GM19463 (cell line): ENCODE measurements at regions not wholly inside any gene's neighbourhood (a gene's known extent, or its start where the extent isn't known, plus 50 kb on each side); places are given as distances from the start of the nearest gene placed in this dataset.
"Not testable (repeated sequence)": the region's sequence is repeated elsewhere in the genome, so short reads cannot be mapped to it uniquely, and the experiment has no call there.

Experiments
- ATAC-seq: cut with Tn5 transposase; IDR thresholded peaks from one replicate; pipeline ENCODE4 v1.9.1; 2021; ENCODE audit warnings: mild to moderate bottlenecking, moderate library complexity; ENCODE audit not compliant: unreplicated experiment

DNA sequence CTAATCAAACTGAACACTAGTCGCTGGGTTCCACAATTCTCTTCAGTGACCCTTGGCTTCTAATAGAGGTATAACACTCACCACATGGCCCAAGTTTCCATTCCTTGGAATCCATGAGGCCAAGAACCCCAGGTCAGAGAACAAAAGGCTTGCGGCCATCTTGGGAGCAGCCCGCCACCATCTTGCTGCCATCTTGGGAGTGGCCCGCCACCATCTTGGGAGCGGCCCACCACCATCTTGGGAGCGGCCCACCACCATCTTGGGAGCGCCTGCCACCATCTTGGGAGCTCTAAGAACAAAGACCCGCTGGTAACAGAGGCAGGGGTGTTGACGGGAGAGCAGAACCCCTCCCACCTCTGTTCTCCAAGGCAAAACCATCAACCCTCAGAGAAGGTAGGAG is 493.4 kb downstream of the MATN1 start:
- no peak for ATAC-seq

DNA sequence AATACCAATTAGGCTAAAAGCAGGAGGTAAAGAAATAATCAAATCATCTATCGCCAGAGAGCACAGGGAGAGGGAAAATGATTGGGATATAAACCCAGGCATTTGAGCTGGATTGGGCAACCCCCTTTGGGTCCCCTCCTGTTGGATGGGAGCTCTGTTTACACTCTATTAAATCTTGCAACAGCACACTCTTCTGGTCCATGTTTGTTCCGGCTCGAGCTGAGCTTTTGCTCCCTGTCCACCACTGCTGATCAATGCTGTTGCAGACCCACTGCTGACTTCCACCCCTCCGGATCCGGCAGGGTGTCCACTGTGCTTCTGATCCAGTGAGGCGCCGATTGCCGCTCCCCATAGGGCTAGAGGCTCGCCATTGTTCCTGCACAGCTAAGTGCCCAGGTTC is 493.8 kb downstream of the MATN1 start:
- no peak for ATAC-seq

DNA sequence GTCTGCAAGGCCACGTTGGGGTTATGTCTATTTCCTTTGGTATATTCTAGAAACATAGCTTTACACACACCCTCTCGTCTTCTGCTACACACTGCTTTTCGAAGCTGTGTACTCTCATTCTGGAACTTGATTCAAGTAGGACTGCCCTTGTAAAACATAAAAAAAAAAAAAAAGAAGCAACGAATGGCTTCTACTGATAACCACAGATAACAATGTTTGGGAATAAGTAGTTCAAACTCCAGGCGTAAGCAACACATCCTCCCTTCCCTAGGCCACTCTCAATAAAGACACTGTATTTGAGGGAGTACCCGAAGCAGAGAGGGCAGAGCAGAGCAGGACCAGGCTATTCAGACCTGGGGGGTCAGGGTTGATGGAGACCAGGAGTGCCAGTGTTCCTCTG is 496.7 kb downstream of the MATN1 start:
- ATAC-seq, result no peak

DNA sequence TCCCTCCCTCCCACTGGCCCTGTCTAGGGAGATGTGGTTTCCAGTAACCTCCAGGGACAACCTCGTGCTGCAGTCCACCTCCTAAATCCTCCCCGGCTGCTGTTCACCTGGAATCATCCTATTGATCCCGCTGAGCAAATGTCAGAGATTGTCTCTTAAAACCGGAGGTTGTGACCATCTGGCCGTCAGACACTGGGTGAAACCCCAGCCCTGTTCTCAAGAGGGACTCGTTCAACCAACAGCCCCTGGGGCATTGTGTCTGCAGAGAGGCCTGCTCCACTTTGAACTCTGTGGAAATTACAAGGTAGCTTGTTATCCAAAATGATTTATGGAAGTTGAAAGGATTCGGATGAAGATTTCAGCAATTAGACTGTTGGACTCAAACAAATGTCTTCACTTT is 498.0 kb downstream of the MATN1 start:
- ATAC-seq, result no peak

DNA sequence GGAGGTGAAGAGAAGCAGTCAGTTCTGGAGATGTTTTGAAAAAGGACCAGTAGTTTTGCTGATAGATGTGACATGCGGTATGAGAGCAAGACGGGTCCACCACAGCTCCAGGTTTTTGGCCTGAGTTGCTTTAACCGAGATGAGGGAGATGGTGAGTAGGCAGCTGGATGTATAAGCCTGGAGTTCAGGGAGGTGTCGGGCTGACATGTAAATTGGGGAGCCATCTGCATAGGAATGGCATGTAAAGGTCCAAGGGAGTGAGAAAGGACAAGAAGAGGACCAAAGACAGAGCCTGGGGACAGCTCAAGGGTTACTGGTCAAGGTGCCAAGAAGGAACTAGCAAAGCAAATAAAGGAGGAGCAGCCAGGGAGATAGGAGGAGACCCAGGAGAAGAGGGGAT is 503.7 kb downstream of the MATN1 start:
- no peak for ATAC-seq

DNA sequence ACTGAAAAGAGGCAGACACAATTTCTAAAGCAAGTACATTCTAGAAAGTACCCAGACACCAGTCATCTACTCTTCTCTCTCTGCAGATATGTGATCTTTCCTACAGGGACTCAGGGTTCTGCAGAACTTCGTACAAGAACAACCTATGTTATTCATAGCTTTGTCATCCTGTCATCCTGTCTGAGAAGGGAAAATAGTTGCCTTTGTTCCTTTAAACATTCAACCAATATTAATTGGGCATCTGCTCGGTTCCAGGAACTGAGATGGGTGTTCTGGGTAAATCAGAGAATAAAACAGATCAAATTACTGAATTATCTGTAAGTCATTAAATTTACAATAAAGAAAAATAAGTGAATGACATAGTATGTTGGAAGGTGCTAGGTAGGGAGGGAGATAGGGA is 504.9 kb downstream of the MATN1 start:
- no peak for ATAC-seq

DNA sequence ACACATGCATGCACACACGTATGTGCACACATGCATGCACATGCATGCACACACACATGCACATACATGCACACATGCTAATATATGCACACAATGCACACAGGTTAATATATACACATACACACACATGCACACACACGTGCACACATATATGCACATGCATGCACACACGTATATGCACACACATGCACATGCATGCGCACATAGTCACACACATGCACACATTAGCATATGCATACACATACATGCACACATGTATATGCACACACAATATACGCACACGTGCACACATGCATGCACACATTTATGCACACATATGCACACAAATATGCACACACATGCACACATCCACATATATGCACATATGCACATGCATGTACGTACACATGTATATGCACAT is 506.8 kb downstream of the MATN1 start:
- ATAC-seq, result no peak

DNA sequence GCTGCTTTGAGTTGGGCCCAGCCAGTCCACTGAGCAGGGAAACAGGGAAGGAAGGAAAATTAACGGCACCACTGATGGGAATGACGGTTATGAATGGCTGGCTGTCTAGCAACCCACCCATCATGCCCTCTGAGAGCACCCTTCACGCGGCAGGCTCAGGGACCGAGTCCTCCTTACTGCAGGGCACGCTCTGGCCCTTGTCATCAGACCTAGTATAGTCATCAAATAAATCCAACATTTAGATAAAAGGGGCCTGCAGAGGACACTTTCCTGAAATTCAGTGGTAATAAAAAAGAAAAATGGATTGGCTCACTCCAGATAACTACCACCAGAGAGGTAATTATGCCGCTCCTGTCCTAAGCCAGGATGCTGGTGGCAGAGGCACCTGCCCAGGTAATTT is 509.4 kb downstream of the MATN1 start:
- ATAC-seq, result no peak

DNA sequence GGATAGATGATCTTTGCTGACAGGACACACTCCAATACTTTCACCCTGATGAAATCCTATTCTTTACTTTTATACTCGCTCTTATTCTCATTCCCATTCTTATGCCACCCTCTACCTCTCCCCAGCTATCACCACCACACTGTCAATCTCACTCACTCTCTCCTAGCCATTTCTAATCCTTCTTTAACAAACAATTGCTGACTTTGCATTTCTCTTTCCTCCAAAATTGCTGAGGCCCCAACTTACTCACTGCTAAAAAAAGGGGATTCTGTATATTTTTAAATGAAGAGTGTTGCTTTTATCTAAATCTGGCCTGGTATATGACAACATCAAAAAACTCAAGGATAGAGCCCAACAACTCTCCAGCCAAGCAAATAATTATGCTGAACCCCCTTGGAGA is 515.4 kb downstream of the MATN1 start:
- ATAC-seq, result not testable (repeated sequence)

DNA sequence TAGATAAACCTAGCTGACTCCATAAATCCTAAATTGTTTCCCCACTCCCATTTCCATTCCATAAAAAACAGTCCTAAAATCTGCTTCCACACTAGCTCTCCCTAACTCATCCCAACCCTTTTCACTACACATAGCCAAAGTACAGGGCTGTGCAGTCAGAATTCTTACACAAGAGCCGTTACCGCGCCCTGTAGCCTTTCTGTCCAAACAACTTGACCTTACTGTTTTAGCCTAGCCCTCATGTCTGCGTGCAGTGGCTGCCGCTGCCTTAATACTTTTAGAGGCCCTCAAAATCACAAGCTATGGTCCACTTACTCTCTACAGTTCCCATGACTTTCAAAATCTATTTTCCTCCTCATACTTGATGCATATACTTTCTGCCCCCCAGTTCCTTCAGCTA is 516.8 kb downstream of the MATN1 start:
- ATAC-seq, result not testable (repeated sequence)

DNA sequence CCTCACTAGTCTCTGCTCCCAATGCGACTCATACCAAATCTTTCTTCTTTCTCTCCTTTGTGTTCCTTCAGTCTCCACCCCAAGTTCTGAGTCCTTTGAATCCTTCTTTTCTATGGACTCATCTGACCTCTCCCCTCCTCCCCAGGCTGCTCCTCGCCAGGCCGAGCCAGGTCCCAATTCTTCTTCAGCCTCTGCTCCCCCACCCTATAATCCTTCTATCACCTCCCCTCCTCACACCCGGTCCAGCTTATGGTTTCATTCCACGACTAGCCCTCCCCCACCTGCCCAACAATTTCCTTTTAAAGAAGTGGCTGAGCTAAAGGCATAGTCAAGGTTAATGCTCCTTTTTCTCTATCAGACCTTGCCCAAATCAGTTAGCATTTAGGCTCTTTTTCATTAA is 518.5 kb downstream of the MATN1 start:
- not testable (repeated sequence) for ATAC-seq

DNA sequence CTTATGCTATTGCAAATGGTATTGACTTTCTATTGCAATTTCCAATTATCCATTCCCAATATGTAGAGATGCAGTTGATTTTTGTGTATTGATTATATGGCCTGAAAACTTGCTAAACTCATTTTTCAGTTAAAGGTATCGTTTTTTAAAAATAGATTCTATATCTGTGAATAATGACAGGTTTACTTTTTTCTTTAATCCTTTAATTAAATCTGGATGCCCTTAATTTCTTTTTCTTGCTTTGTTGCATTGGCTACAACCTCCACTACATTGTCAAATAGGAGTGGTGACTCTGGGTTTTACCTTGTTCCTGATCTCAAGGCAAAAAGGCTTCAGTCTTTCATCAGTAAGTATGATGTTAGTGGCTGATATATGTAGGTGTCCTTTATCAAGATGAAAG is 522.4 kb downstream of the MATN1 start:
- ATAC-seq, result no peak

DNA sequence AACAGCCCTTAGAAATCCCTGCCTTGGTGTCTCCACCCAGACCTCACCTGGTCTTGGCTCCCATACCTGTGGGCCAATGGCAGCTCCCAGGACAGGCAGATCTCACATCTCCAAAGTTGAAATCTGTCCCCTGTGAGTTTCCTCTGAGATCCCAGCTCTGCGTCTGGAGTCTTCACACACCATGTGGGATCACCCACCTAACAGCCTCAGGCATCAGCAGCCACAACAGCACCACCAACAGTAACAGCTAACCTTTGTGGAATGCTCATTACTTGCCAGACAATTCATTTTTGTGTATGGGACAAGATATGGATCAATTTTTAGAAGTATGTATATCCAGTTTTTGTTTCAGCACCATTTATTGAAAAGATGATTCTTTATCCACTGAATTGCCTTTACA is 523.2 kb downstream of the MATN1 start:
- no peak for ATAC-seq

DNA sequence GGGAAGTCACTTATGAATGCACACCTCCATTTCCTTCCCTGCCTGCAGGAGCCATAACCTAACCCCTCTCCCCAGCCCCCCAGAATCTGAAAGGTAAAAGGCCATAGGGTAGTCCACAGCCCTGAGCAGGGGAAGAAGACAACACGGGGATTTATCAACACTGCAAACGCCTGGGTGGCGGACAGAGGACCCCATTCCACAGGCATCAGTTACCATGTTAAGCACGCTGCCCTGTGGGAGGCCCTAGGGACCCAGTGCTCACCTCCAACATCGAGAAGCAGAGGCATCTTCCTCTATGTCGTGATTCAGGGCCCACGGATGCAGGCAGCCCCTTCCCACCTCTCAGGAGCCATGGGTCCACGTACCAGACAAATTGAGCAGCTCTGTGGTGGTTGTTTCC is 523.8 kb downstream of the MATN1 start:
- ATAC-seq, result no peak

DNA sequence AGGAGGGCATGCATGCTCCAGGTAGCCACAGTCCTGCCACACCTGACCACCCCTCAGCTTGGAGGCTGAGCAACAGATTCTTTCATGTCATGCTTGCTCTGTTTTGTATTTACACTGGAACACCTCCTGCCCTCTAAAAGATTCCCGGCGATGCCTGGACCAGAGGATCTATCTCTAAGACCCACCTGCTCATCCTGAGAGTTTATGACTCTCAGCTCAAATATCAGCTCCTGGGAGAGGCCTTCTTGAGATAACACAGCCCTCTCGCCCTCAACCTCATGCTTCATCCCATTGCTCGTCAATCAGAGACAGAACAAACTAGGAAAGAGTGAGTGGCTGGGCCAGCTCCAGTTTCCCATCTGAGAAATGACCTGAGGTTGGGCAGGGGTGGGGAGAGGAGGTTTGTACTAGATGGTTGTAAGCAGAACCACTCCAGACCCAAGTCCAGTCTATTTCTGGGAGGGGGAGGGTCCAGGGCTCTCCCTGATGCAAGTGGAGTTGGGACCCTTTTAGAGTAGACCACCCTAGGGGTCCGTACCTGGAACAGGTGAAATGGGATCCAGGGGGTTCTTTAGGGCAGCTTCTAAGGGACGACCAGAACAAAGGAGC is 524.5 kb downstream of the MATN1 start:
- no peak for ATAC-seq

DNA sequence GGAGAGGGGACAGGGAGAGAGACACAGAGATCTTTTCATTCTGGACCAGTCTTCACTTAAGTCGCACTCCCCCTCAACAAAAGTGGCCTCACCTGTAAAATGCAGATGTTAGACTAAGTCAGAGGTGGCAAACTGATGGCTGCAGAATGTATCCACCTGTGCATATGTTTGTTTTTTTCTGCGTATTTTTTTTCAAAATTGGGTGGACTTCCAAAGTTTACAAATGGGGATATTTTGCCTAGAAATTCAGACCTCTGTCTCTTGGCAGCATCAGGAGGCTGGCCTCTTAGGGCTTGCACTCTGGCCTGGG is 525.0 kb downstream of the MATN1 start:
- no peak for ATAC-seq

DNA sequence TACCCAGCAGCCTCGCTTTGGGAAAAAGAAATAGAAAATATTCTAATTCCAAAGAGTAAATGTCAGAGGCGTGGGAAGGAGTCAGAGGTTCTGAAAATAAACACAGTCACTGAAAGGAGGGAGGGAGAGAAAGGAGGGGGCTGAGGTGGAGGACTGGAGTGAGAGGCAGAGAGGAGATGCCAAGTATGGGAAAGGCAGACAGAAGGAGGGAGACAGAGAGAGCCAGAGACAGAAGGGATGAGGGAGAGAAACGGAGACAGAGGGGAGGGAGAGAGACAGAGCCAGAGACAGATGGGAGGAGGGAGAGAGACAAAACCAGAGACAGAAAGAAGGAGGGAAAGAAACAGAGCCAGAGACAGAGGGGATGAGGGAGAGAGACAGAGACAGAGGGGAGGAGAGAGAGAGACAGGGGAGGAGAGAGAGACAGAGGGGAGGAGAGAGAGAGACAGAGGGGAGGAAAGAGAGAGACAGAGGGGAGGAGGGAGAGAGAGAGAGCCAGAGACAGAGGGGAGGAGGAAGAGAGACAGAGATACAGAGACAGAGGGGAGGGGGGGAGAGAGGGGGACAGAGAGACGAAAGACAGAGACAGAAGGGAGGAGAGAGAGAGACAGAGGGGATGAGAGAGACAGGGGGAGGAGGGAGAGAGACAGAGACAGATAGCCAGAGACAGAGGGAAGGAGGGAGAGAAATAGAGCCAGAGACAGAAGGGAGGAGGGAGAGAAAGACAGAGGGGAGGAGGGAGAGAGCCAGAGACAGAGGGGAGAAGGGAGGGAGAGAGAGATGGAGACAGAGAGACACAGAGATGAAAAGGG is 525.5 kb downstream of the MATN1 start:
- ATAC-seq, result no peak

DNA sequence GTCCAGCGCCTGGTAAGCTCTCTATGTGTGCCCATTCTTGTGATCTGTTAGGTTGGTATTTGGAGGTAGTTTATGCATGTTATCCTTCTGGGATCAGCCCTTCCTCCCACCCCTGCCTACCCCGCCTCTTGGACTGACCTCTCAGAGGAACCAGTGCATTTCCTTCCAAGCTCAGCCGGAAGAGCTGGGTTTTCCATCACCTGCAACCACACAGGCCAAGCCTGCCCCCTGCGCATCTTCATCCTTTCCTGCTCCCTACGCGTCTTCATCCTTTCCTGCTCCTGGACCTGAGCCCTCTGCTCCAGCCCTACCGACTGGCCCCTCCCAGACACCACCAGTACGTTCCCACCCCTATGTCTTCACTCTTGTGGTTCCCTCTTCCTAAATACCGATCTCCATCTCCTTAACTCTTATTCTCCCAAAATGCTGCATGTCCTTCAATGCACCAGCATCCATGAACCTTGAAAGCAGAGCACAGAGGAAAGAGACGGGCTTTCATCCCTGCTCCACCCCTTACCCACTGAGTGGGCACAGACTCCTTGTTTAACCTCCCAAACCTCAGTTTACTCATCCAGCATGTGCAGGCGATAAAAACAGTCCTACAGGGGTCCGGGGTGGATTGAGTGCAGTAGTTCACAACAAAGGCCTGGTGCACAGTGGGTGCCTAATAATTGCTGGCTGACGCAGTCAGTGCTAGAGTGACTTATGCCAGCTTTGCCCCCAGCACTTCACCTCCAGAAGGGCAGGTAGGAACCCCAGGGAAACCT is 526.3 kb downstream of the MATN1 start:
- no peak for ATAC-seq

DNA sequence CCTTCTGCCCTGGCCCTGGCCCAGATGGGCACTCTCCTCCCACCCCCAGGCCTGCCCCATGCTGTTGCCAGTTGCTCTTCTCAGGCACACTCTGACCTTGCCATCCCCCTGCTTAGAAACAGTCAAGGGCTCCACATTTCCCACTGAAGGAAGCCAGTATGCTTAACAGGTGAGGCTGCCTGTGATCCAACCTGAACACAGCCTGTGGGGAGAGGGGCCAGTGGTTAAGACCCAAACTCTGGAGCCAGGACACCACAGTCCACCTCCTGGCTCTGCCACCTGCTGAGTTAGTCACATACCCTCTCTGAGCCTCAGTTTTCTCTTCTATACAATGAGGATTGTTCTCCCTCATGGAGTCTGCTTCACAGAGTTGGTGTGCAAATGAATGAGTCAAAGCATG is 526.9 kb downstream of the MATN1 start:
- ATAC-seq, result no peak

DNA sequence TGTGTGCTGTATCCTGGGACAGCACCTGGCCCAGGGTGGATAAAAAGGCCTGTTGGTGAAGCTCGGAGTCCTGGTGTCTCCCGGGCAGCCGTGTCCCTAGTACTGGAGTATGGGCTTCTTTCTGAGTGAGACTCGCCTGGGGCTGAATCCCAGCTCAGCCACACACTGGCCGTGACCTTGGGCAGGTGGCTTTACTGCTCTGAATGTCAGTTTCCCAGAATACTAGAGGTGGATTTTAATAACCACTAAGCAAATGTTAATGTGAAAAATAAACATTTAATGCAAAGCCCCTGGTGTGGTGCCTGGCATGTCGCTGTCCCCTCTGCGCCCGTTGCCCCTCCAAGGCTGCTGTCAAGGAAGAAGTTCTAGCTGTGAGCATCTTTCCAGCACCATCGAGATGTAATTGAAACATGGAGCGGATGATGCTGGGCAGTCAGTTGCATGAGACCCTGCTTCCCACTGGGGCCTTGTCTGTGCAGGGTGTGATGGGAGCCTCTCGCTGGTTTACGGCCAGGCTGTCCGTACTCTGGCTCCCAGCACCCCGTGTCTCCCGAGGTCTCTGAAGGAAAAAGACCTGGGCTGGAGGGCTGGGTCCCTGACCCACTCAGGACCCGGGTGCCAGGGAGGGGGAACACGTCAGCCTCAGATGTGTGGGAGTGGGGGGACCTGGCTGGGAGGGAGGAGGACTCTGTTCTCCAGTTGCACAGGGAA is 527.8 kb downstream of the MATN1 start:
- no peak for ATAC-seq

DNA sequence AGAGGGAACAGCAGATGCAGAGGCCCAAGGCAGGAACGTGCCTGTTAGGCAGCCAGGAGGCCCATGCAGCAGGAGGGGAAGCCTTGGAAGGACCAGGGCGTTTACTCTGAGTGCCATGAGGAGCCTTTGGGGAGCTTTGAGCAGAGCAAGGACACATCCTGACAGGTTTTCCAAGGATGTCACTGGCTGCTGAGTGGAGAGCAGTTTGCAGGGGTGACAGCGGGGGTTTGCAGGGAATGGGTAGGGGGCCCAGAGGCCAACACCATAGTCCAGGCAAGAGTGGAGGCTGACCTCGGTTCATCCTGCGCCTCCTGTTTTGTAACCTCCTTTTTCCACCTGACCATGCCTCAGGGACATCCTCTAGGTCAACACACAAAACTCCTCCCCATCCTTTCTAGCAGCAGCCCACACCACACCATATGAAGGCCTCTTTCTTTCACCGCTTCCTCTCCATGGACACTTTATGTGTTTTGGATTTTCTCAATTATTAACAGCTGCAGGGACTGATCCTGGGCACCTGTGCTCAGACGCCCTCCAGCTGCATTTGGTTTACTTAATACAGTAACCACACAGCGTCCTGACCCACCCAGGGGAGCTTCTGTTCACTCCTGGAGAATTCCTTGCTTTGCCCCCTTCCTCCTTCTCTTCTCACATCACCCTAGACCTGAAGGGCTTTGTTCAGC is 528.5 kb downstream of the MATN1 start:
- ATAC-seq, result no peak
